Psoas muscle (tissue), 7 donors: ENCODE measurements at regions not wholly inside any gene's neighbourhood (a gene's known extent, or its start where the extent isn't known, plus 50 kb on each side); places are given as distances from the start of the nearest gene placed in this dataset.

ENCODE experiments used
- ATAC-seq, 4 donors: fragments of 200-7000 bp; cut with Tn5 transposase; one replicate each; pipeline ENCODE4 v1.9.1; 2020; ENCODE audit warnings: moderate library complexity in 3 of 4, mild to moderate bottlenecking in 2 of 4
- DNase-seq, 2 donors: peaks; one replicate each; pipeline ENCODE4 v3.0.0-alpha.2; 2020
- H3K27ac ChIP-seq: fragments of 200-600 bp; one replicate; pipeline ENCODE4 v1.8.0; 2022
- H3K27me3 ChIP-seq, 3 donors: fragments of 200-600 bp in 1 of 3; one replicate each; pipeline versions ENCODE4 v1.6.1 to v1.8.0; 2013 to 2022; ENCODE audit warnings: low read length in 2 of 3, mild to moderate bottlenecking in 2 of 3, moderate library complexity in 1 of 3; ENCODE audit not compliant: insufficient read depth in 3 of 3
- H3K36me3 ChIP-seq, 2 donors: fragments of 200-600 bp in 1 of 2; one replicate each; pipeline versions ENCODE4 v1.6.1 to v1.8.0; 2013 to 2022; ENCODE audit warnings: low read depth in 1 of 2, mild to moderate bottlenecking in 1 of 2, moderate library complexity in 1 of 2; ENCODE audit not compliant: insufficient read depth in 1 of 2
- H3K4me1 ChIP-seq: fragments of 200-600 bp; one replicate; pipeline ENCODE4 v1.8.0; 2022
- H3K4me3 ChIP-seq: fragments of 200-600 bp; one replicate; pipeline ENCODE4 v1.8.0; 2022; ENCODE audit warnings: mild to moderate bottlenecking
- H3K9me3 ChIP-seq: fragments of 200-600 bp; one replicate; pipeline ENCODE4 v1.8.0; 2022
- WGBS, 3 donors: extraction: QIAGEN DNeasy Blood & Tissue Kit; methylation state at CpG; one replicate each; pipeline versions ENCODE4 v1.1.6 to v1.1.7; 2013; 5-methylcytosine and 5-hydroxymethylcytosine counted together
- intact Hi-C, 2 donors: fragments of 100-400 bp; cut with DNase I; formaldehyde crosslinking; loops; one replicate each; pipeline versions ENCODE4 v1.11.0 to v1.14.2; 2022
- TF ChIP-seq, protein P1 (sequence below): fragments of 200-600 bp; IDR thresholded peaks from one replicate; pipeline ENCODE4 v1.8.0; 2022; ENCODE audit warnings: antibody characterized with exemption
- donor health status: healthy with polysubstance abuse.
- donor health status: DM: no; HTN: no; CAD: no; lungs with moderate emphysema.
- donor health status: Bipolar disorder and iron deficiency.
- donor health status: healthy.
- donor health status: DM: yes; HTN: yes; CAD: no.
- donor health status: DM: no; HTN: no; CAD: no.
- donor health status: DM: yes; HTN: yes; CAD: no.

DNA sequence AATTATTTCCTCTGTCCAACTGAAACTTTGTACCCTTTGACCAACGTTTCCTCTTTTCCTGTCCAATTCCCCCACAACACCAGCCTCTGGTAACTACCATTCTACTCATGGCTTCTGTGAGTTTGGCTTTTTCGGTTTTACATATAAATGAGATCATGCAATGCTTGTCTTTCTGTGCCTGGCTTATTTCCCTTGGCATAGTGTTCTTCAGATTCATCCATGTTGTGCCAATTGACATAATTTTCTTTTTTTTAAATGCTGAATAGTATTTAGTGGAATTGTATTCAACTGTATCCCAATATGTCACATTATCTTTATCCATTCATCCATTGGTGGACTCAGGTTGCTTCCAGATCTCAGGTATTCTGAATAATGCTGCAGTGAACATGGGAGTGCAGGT lies 222.5 kb upstream of the GALNTL6 start:
- no peak overlapping the region for H3K4me3 ChIP-seq
- intact Hi-C loops, result no loop called here
- DNase-seq (no peak), ATAC-seq (no peak)
- H3K27ac ChIP-seq, result no peak overlapping the region
- no peaks in the 10 kb centered on the region for H3K9me3 ChIP-seq
- 36 to 48% (median 44%) methylated on average over 2 of the region's 2 CpGs for WGBS, 3 donors
- no peaks in the 10 kb centered on the region for H3K4me1 ChIP-seq
- TF ChIP-seq, protein P1, sequence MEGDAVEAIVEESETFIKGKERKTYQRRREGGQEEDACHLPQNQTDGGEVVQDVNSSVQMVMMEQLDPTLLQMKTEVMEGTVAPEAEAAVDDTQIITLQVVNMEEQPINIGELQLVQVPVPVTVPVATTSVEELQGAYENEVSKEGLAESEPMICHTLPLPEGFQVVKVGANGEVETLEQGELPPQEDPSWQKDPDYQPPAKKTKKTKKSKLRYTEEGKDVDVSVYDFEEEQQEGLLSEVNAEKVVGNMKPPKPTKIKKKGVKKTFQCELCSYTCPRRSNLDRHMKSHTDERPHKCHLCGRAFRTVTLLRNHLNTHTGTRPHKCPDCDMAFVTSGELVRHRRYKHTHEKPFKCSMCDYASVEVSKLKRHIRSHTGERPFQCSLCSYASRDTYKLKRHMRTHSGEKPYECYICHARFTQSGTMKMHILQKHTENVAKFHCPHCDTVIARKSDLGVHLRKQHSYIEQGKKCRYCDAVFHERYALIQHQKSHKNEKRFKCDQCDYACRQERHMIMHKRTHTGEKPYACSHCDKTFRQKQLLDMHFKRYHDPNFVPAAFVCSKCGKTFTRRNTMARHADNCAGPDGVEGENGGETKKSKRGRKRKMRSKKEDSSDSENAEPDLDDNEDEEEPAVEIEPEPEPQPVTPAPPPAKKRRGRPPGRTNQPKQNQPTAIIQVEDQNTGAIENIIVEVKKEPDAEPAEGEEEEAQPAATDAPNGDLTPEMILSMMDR, result no peak
- no peaks in the 10 kb centered on the region for H3K27me3 ChIP-seq
- no peaks in the 10 kb centered on the region for H3K36me3 ChIP-seq

DNA sequence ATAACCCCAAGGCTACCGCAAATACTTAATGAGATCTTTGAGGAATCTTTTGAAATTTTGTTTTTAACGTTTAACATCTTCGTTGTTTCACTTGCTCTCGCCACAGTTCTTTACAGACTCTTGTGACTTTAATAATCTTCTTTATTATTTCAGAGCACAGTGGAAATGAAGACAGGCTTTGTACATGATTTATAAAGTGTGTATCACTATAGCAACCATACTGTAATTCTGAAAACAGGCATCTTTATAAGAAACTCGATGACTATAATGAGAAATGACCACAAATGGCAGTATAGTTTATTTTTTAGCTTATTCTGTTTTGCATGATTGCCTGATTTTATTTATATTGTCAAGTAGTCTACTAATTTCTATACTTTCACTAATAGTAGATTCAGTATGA lies 224.4 kb upstream of the GALNTL6 start:
- ATAC-seq (no peak), DNase-seq (no peak)
- Histone ChIP-seq H3K4me3 (no peak overlapping the region), H3K27ac (no peak overlapping the region), H3K27me3 (no peaks in the 10 kb centered on the region), H3K4me1 (no peaks in the 10 kb centered on the region), H3K9me3 (no peaks in the 10 kb centered on the region), H3K36me3 (no peaks in the 10 kb centered on the region)
- intact Hi-C loops, result no loop called here
- TF ChIP-seq, protein P1, result no peak
- 73 to 76% (median 75%) methylated on average over 5 of the region's 5 CpGs for WGBS, 3 donors

DNA sequence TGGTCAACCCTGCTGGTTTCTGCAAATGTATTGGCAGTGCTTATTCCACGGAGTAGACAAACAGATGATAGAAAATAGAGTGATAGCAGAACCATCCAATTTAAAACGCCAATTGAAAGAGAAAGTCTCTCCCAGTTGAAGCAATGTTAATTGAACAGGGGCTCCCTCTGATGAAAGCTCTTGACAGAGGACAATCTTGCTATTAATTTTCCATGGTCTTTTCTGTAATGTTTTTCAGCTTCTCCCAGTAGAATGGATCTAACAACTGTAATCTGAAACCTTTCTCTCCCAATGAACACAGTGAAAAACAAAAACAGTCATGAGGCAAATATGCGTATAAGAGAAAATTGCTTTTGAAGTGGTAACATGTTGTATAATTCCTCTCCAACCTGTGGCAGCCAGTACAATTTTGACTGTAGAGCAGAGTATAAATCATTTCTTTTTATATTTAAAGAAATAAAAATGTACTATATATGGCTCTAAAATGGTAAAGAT lies 225.1 kb upstream of the GALNTL6 start:
- Histone ChIP-seq H3K36me3 (no peaks in the 10 kb centered on the region), H3K4me1 (no peaks in the 10 kb centered on the region), H3K9me3 (no peaks in the 10 kb centered on the region), H3K4me3 (no peak overlapping the region), H3K27ac (no peak overlapping the region), H3K27me3 (no peaks in the 10 kb centered on the region)
- TF ChIP-seq, protein P1, result no peak
- intact Hi-C loops, result no loop called here
- ATAC-seq (no peak), DNase-seq (no peak)
- 30 to 42% (median 31%) methylated on average over 3 of the region's 3 CpGs for WGBS, 3 donors

DNA sequence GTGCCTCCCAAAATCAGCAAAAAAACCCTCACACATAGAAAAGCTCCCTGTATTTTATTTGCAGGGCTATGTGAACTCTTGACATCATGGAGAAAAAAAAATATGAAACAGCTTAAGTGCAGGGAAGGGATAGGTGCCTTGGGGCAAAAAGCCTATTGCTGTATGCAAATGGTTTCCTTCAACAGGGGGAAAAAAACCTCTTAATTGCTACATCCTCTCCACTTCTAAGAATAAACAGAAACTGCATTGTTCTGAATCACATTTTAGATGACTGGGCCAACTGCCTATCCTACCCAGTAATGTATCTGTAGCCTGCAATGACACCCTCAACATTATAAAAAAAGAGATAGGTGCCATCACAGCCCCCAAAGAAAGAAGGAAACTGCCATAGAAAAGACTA lies 229.4 kb upstream of the GALNTL6 start:
- no peaks in the 10 kb centered on the region for H3K4me1 ChIP-seq
- H3K27ac ChIP-seq, result no peak overlapping the region
- no peaks in the 10 kb centered on the region for H3K27me3 ChIP-seq
- TF ChIP-seq, protein P1, result no peak
- DNase-seq (no peak), ATAC-seq (no peak)
- intact Hi-C loops, result no loop called here
- no peak overlapping the region for H3K4me3 ChIP-seq
- H3K9me3 ChIP-seq, result no peaks in the 10 kb centered on the region
- H3K36me3 ChIP-seq, result no peaks in the 10 kb centered on the region

DNA sequence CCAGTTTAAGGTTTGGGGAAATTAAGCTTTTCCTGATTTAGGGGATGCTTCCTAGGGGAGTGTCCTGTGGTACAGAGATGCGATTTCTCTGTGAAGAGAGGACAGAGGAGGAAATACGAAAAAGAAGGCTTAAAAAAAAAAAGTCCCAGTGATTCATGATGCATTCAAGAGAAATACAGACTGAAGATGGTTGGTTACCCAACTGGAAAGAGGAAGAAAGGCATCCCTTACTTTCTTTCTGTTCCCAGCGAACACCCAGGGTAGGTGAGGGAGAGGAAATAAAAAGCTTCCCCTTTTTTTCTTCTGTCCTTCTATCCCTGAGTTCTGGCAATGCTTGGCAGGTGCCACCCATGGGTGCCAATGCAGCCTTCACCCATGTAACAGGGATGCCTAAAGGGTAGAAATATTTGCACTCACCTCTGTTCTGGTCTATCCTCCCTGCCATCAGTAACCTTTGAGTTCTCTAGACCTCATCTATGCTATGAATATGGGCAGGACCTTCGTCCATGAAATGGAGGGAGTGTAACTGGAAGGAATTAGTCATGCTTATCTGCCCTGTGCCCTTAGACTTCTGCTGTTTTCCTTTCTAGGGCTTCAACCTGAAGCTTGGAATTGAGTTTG lies 230.1 kb upstream of the GALNTL6 start:
- H3K9me3 ChIP-seq, result no peaks in the 10 kb centered on the region
- no peak overlapping the region for H3K27ac ChIP-seq
- no peaks in the 10 kb centered on the region for H3K36me3 ChIP-seq
- 46 to 53% (median 48%) methylated on average over 4 of the region's 4 CpGs for WGBS, 3 donors
- H3K4me3 ChIP-seq, result no peak overlapping the region
- no peaks in the 10 kb centered on the region for H3K4me1 ChIP-seq
- intact Hi-C loops, result no loop called here
- DNase-seq (no peak), ATAC-seq (no peak)
- TF ChIP-seq, protein P1, result no peak
- no peaks in the 10 kb centered on the region for H3K27me3 ChIP-seq
